Vagina (tissue), 2 donors: ENCODE measurements at regions not wholly inside any gene's neighbourhood (a gene's known extent, or its start where the extent isn't known, plus 50 kb on each side); places are given as distances from the start of the nearest gene placed in this dataset.

Source experiments
- DNase-seq, 2 donors: peaks; one replicate each; pipeline ENCODE4 v3.0.0-alpha.2; 2017; ENCODE audit errors: extremely low spot score in 2 of 2
- H3K27ac ChIP-seq: fragments of 200-600 bp; sonication (generic); one replicate; pipeline ENCODE4 v1.5.1; 2019
- H3K27me3 ChIP-seq: fragments of 200-600 bp; sonication (generic); one replicate; pipeline ENCODE4 v1.5.1; 2019
- H3K36me3 ChIP-seq, 2 donors: fragments of 200-600 bp; sonication (generic); one replicate each; pipeline ENCODE4 v1.5.1; 2017 to 2019
- H3K4me1 ChIP-seq: fragments of 200-600 bp; sonication (generic); one replicate; pipeline ENCODE4 v1.5.1; 2019
- H3K4me3 ChIP-seq, 2 donors: fragments of 200-600 bp; sonication (generic); 1 replicate in 1 of 2; 2 replicates in 1 of 2; pipeline ENCODE4 v1.5.1; 2016 to 2019
- H3K9me3 ChIP-seq: fragments of 200-600 bp; sonication (generic); one replicate; pipeline ENCODE4 v1.5.1; 2019
- CTCF ChIP-seq, 3 experiments: fragments of 450-650 bp in 2 of 3; fragments of 200-600 bp in 1 of 3; sonication (generic) in 1 of 3; IDR thresholded peaks; one replicate each; pipeline ENCODE4 v1.5.1; 2017 to 2019; ENCODE audit warnings: antibody characterized with exemption in 3 of 3, mild to moderate bottlenecking in 2 of 3, moderate library complexity in 2 of 3
- POLR2A ChIP-seq, 2 donors: fragments of 450-650 bp; IDR thresholded peaks; one replicate each; pipeline ENCODE4 v1.6.1; 2017; ENCODE audit warnings: antibody characterized with exemption in 2 of 2, mild to moderate bottlenecking in 2 of 2, moderate library complexity in 2 of 2
- POLR2AphosphoS5 ChIP-seq, 2 donors: sonication (generic); formaldehyde crosslinking; IDR thresholded peaks; one replicate each; pipeline ENCODE4 v1.9.0; 2017; ENCODE audit warnings: antibody characterized with exemption in 2 of 2, mild to moderate bottlenecking in 2 of 2, low read depth in 1 of 2; ENCODE audit not compliant: insufficient read depth in 1 of 2
- intact Hi-C: fragments of 100-400 bp; cut with DNase I; formaldehyde crosslinking; loops from one replicate; pipeline ENCODE4 v1.15.1; 2023

- Histone ChIP-seq H3K4me1 (no peaks in the 10 kb centered on the region), H3K9me3 (no peaks in the 10 kb centered on the region), H3K27me3 (no peaks in the 10 kb centered on the region), H3K27ac (no peak overlapping the region), H3K4me3 (no peak overlapping the region), H3K36me3 (no peaks in the 10 kb centered on the region)
- intact Hi-C loops: no loop called here
- DNase-seq: no peak
- no peak for TF ChIP-seq CTCF (IDR thresholded peaks at IDR 0.05)
- no peak for TF ChIP-seq POLR2A (IDR thresholded peaks at IDR 0.05)
- no peak for TF ChIP-seq POLR2AphosphoS5 (IDR thresholded peaks at IDR 0.05; ENCODE audit: insufficient read depth in 1 of 2, low read depth in 1 of 2)
These were observed 1193.6 kb downstream of the RAPGEF2 start for GRCh38 chr4:160296476-160296875.

- no peak for DNase-seq
- Histone ChIP-seq H3K36me3 (no peaks in the 10 kb centered on the region), H3K27ac (no peak overlapping the region), H3K27me3 (no peaks in the 10 kb centered on the region), H3K9me3 (no peaks in the 10 kb centered on the region), H3K4me1 (no peaks in the 10 kb centered on the region), H3K4me3 (no peak overlapping the region)
- TF ChIP-seq POLR2A (IDR thresholded peaks at IDR 0.05): no peak
- TF ChIP-seq POLR2AphosphoS5 (IDR thresholded peaks at IDR 0.05; ENCODE audit: insufficient read depth in 1 of 2, low read depth in 1 of 2): no peak
- no peak for TF ChIP-seq CTCF (IDR thresholded peaks at IDR 0.05)
- intact Hi-C loops: no loop called here
These were observed 1196.3 kb downstream of the RAPGEF2 start for GRCh38 chr4:160299177-160299576.

GRCh38 chr4:160299608-160300007, 1196.7 kb downstream of the RAPGEF2 start:
- Histone ChIP-seq H3K27me3 (no peaks in the 10 kb centered on the region), H3K36me3 (no peaks in the 10 kb centered on the region), H3K4me3 (no peak overlapping the region), H3K27ac (no peak overlapping the region), H3K4me1 (no peaks in the 10 kb centered on the region), H3K9me3 (no peaks in the 10 kb centered on the region)
- no peak for DNase-seq
- intact Hi-C loops: no loop called here
- TF ChIP-seq POLR2AphosphoS5 (IDR thresholded peaks at IDR 0.05; ENCODE audit: insufficient read depth in 1 of 2, low read depth in 1 of 2) (no peak), CTCF (IDR thresholded peaks at IDR 0.05) (no peak), POLR2A (IDR thresholded peaks at IDR 0.05) (no peak)

GRCh38 chr4:160316036-160316435, 1213.2 kb downstream of the RAPGEF2 start:
- no peak overlapping the region for H3K27ac ChIP-seq
- no peaks in the 10 kb centered on the region for H3K9me3 ChIP-seq
- intact Hi-C loops: no loop called here
- H3K4me1 ChIP-seq: no peaks in the 10 kb centered on the region
- DNase-seq: no peak
- H3K4me3 ChIP-seq: no peak overlapping the region
- H3K27me3 ChIP-seq: no peaks in the 10 kb centered on the region
- no peak for TF ChIP-seq POLR2A (IDR thresholded peaks at IDR 0.05)
- no peak for TF ChIP-seq POLR2AphosphoS5 (IDR thresholded peaks at IDR 0.05; ENCODE audit: insufficient read depth in 1 of 2, low read depth in 1 of 2)
- no peak for TF ChIP-seq CTCF (IDR thresholded peaks at IDR 0.05)
- no peaks in the 10 kb centered on the region for H3K36me3 ChIP-seq

- H3K27me3 ChIP-seq: no peaks in the 10 kb centered on the region
- intact Hi-C loops: no loop called here
- DNase-seq: no peak
- H3K4me3 ChIP-seq: no peak overlapping the region
- no peaks in the 10 kb centered on the region for H3K4me1 ChIP-seq
- TF ChIP-seq CTCF (IDR thresholded peaks at IDR 0.05) (no peak), POLR2A (IDR thresholded peaks at IDR 0.05) (no peak), POLR2AphosphoS5 (IDR thresholded peaks at IDR 0.05; ENCODE audit: insufficient read depth in 1 of 2, low read depth in 1 of 2) (no peak)
- no peak overlapping the region for H3K27ac ChIP-seq
- H3K9me3 ChIP-seq: no peaks in the 10 kb centered on the region
- no peaks in the 10 kb centered on the region for H3K36me3 ChIP-seq
These were observed 1215.8 kb downstream of the RAPGEF2 start for GRCh38 chr4:160318567-160319220.
